Trophoblast cell (in vitro differentiated cells and primary cell): ENCODE measurements at regions not wholly inside any gene's neighbourhood (a gene's known extent, or its start where the extent isn't known, plus 50 kb on each side); places are given as distances from the start of the nearest gene placed in this dataset.

Experiments
- DNase-seq, 2 donors: peaks; one replicate each; pipeline ENCODE4 v3.0.0-alpha.2; 2016
- H2AFZ ChIP-seq: 2 replicates; pipeline ENCODE4 v1.6.1; 2013; ENCODE audit warnings: low read length, moderate library complexity, mild to moderate bottlenecking; ENCODE audit not compliant: insufficient read depth, poor library complexity
- H2AK5ac ChIP-seq: 2 replicates; pipeline ENCODE4 v1.6.1; 2013; ENCODE audit warnings: mild to moderate bottlenecking, low read length
- H2BK120ac ChIP-seq: 2 replicates; pipeline ENCODE4 v1.6.1; 2013; ENCODE audit warnings: low read length, mild to moderate bottlenecking, moderate library complexity; ENCODE audit not compliant: insufficient read depth, poor library complexity
- H2BK12ac ChIP-seq: 2 replicates; pipeline ENCODE4 v1.6.1; 2013; ENCODE audit warnings: mild to moderate bottlenecking, low read length, moderate library complexity
- H2BK5ac ChIP-seq: 2 replicates; pipeline ENCODE4 v1.6.1; 2013; ENCODE audit warnings: low read length, low read depth, moderate library complexity, mild to moderate bottlenecking; ENCODE audit not compliant: poor library complexity
- H3K14ac ChIP-seq: 2 replicates; pipeline ENCODE4 v1.6.1; 2013; ENCODE audit warnings: mild to moderate bottlenecking, low read length
- H3K18ac ChIP-seq: 2 replicates; pipeline ENCODE4 v1.6.1; 2013; ENCODE audit warnings: mild to moderate bottlenecking, low read length
- H3K23ac ChIP-seq: 2 replicates; pipeline ENCODE4 v1.6.1; 2013; ENCODE audit warnings: low read length
- H3K27ac ChIP-seq: 2 replicates; pipeline ENCODE4 v1.5.1; 2013; ENCODE audit warnings: low read depth, mild to moderate bottlenecking, inconsistent platforms, low read length, moderate library complexity
- H3K27me3 ChIP-seq: 2 replicates; pipeline ENCODE4 v1.6.1; 2013; ENCODE audit warnings: inconsistent platforms, mild to moderate bottlenecking, low read length, moderate library complexity; ENCODE audit not compliant: insufficient read depth
- H3K36me3 ChIP-seq, 2 experiments: 1 replicate in 1 of 2; 2 replicates in 1 of 2; pipeline ENCODE4 v1.6.1; 2013; ENCODE audit warnings: low read length in 2 of 2, mild to moderate bottlenecking in 2 of 2, moderate library complexity in 1 of 2; ENCODE audit not compliant: insufficient read depth in 2 of 2, control insufficient read depth in 1 of 2
- H3K4ac ChIP-seq: 2 replicates; pipeline ENCODE4 v1.6.1; 2013; ENCODE audit warnings: low read depth, mild to moderate bottlenecking, low read length, moderate library complexity
- H3K4me1 ChIP-seq, 2 experiments: 1 replicate in 1 of 2; 2 replicates in 1 of 2; pipeline ENCODE4 v1.6.1; 2013; ENCODE audit warnings: low read length in 2 of 2, mild to moderate bottlenecking in 2 of 2, moderate library complexity in 1 of 2; ENCODE audit not compliant: insufficient read depth in 2 of 2, control insufficient read depth in 1 of 2
- H3K4me2 ChIP-seq: 2 replicates; pipeline ENCODE4 v1.6.1; 2013; ENCODE audit warnings: inconsistent platforms, mild to moderate bottlenecking, low read length, moderate library complexity
- H3K4me3 ChIP-seq: 2 replicates; pipeline ENCODE4 v1.5.1; 2013; ENCODE audit warnings: mild to moderate bottlenecking, low read depth, low read length, inconsistent platforms
- H3K79me1 ChIP-seq: one replicate; pipeline ENCODE4 v1.6.1; 2013; ENCODE audit warnings: low read length
- H3K79me2 ChIP-seq: 2 replicates; pipeline ENCODE4 v1.6.1; 2013; ENCODE audit warnings: low read length, mild to moderate bottlenecking; ENCODE audit not compliant: control insufficient read depth, insufficient read depth, poor library complexity
- H3K9ac ChIP-seq: 2 replicates; pipeline ENCODE4 v1.6.1; 2013; ENCODE audit warnings: mild to moderate bottlenecking, low read length
- H3K9me3 ChIP-seq: 2 replicates; pipeline ENCODE4 v1.6.1; 2013; ENCODE audit warnings: low read depth, mild to moderate bottlenecking, control low read depth, inconsistent platforms, low read length; ENCODE audit not compliant: insufficient read depth
- H4K12ac ChIP-seq: 2 replicates; pipeline ENCODE4 v1.6.1; 2013; ENCODE audit warnings: low read depth, mild to moderate bottlenecking, low read length, moderate library complexity
- H4K8ac ChIP-seq: 2 replicates; pipeline ENCODE4 v1.6.1; 2013; ENCODE audit warnings: low read depth, mild to moderate bottlenecking, low read length, moderate library complexity
- H4K91ac ChIP-seq: one replicate; pipeline ENCODE4 v1.6.1; 2013; ENCODE audit warnings: low read depth, mild to moderate bottlenecking, low read length, moderate library complexity
- WGBS: extraction: QIAGEN DNeasy Blood & Tissue Kit; methylation state at CpG from one replicate; pipeline ENCODE4 v1.1.7; 2013; ENCODE audit warnings: missing lambda C conversion rate; ENCODE audit not compliant: insufficient read length, insufficient coverage; ENCODE audit errors: extremely low coverage; 5-methylcytosine and 5-hydroxymethylcytosine counted together

GRCh38 chr3:176692966-176693785, 504.1 kb downstream of the TBL1XR1 start:
- no peak for DNase-seq
- no peaks in the 10 kb centered on the region for H3K27me3 ChIP-seq
- no peak overlapping the region for H3K27ac ChIP-seq
- no peak overlapping the region for H3K14ac ChIP-seq
- no peak overlapping the region for H3K4ac ChIP-seq
- no peak overlapping the region for H3K9ac ChIP-seq
- no peaks in the 10 kb centered on the region for H3K36me3 ChIP-seq
- no peak overlapping the region for H4K12ac ChIP-seq
- H2BK12ac ChIP-seq: no peak overlapping the region
- H4K8ac ChIP-seq: no peak overlapping the region
- no peak overlapping the region for H3K4me2 ChIP-seq
- no peaks in the 10 kb centered on the region for H3K79me1 ChIP-seq
- H3K4me1 ChIP-seq: no peaks in the 10 kb centered on the region
- H2AFZ ChIP-seq: no peak overlapping the region
- WGBS: no CpG with 5 or more reads among the region's 4 CpGs
- H4K91ac ChIP-seq: no peak overlapping the region
- no peak overlapping the region for H2BK5ac ChIP-seq
- no peak overlapping the region for H2AK5ac ChIP-seq
- no peak overlapping the region for H2BK120ac ChIP-seq
- H3K23ac ChIP-seq: peak overlapping the region; percentile 86
- no peak overlapping the region for H3K18ac ChIP-seq
- no peaks in the 10 kb centered on the region for H3K9me3 ChIP-seq
- H3K4me3 ChIP-seq: no peak overlapping the region
- H3K79me2 ChIP-seq: no peaks in the 10 kb centered on the region

- no peak for DNase-seq
Observed at GRCh38 chr3:176692199-176692965, 504.9 kb downstream of the TBL1XR1 start.

DNA sequence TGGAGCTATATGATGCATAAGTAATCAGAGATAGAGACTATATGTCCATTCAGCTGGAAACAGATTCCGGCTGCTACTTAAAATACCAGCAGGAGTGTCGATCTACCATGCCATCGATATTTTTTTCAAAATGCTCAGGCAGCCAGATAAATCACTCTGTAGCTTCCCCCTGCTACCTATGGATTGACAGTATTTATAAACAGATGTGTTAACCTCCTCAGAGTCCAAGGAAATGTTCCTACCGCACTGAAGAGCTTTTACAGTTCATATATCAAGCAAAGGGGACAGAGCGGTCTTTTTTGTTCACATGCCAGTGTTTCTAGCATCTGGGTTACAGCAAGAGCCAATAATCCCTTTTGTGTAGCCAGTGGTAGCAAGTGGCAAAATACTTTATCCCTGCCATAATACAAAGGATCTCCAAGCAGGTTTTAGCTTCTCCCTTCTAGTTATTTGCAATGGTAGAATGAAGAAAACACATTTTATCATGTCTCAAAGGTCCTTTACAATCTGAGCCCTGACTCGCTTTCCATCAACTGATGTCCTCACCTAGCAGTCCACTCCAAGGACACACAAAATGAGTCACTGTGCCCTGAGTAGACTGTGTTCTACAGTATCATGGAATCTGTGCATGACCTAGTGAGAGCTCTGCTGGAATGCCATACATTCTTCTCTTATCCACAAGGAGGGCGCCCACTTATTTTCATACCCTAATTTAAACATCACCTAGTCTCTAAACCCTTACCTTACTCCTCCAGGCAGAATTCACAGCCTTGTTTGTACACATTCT, 507.0 kb downstream of the TBL1XR1 start:
- Histone ChIP-seq H3K14ac (no peak overlapping the region), H4K91ac (no peak overlapping the region), H3K27ac (no peak overlapping the region), H2BK12ac (no peak overlapping the region), H2AK5ac (no peak overlapping the region), H3K4me3 (no peak overlapping the region), H3K18ac (no peak overlapping the region), H2BK120ac (no peak overlapping the region), H4K12ac (no peak overlapping the region), H3K36me3 (no peaks in the 10 kb centered on the region), H2BK5ac (no peak overlapping the region), H3K4me2 (no peak overlapping the region), H3K9ac (no peak overlapping the region), H3K4ac (no peak overlapping the region), H3K79me2 (no peaks in the 10 kb centered on the region), H4K8ac (no peak overlapping the region), H3K79me1 (no peaks in the 10 kb centered on the region), H3K9me3 (no peaks in the 10 kb centered on the region), H3K4me1 (no peaks in the 10 kb centered on the region), H2AFZ (no peak overlapping the region), H3K23ac (no peak overlapping the region), H3K27me3 (no peaks in the 10 kb centered on the region)
- DNase-seq: peak in 1 of 2 donors; percentile 26
- WGBS: no CpG with 5 or more reads among the region's 7 CpGs

More at GRCh38 chr3:176692199-176692965, 504.9 kb downstream of the TBL1XR1 start:
- Histone ChIP-seq H2BK12ac (no peak overlapping the region), H4K12ac (no peak overlapping the region), H3K4me3 (no peak overlapping the region), H3K36me3 (no peaks in the 10 kb centered on the region), H3K27me3 (no peaks in the 10 kb centered on the region), H3K14ac (no peak overlapping the region), H2AFZ (no peak overlapping the region), H3K27ac (no peak overlapping the region), H3K4me1 (no peaks in the 10 kb centered on the region), H2BK5ac (no peak overlapping the region), H4K91ac (no peak overlapping the region), H3K23ac (no peak overlapping the region), H3K79me2 (no peaks in the 10 kb centered on the region), H3K4ac (no peak overlapping the region), H3K4me2 (no peak overlapping the region), H3K9me3 (no peaks in the 10 kb centered on the region), H4K8ac (no peak overlapping the region), H2BK120ac (no peak overlapping the region), H2AK5ac (no peak overlapping the region), H3K79me1 (no peaks in the 10 kb centered on the region), H3K9ac (no peak overlapping the region), H3K18ac (no peak overlapping the region)
- WGBS: no CpG with 5 or more reads among the region's 8 CpGs

GRCh38 chr3:176687754-176688153, 509.5 kb downstream of the TBL1XR1 start:
- Histone ChIP-seq H2AFZ (no peak overlapping the region), H3K36me3 (no peaks in the 10 kb centered on the region), H3K14ac (no peak overlapping the region), H3K79me1 (no peaks in the 10 kb centered on the region), H3K27ac (no peak overlapping the region), H3K4ac (no peak overlapping the region), H4K91ac (no peak overlapping the region), H3K4me1 (no peaks in the 10 kb centered on the region), H4K12ac (no peak overlapping the region), H3K18ac (no peak overlapping the region), H3K4me2 (no peak overlapping the region), H2BK120ac (no peak overlapping the region), H4K8ac (no peak overlapping the region), H3K23ac (no peak overlapping the region), H2BK12ac (no peak overlapping the region), H3K79me2 (no peaks in the 10 kb centered on the region), H2BK5ac (no peak overlapping the region), H3K9ac (no peak overlapping the region), H2AK5ac (no peak overlapping the region), H3K27me3 (no peaks in the 10 kb centered on the region), H3K4me3 (no peak overlapping the region), H3K9me3 (no peaks in the 10 kb centered on the region)
- DNase-seq: no peak
- no CpG with 5 or more reads among the region's 2 CpGs for WGBS
